Neural cell (in vitro differentiated cells): ENCODE measurements at regions not wholly inside any gene's neighbourhood (a gene's known extent, or its start where the extent isn't known, plus 50 kb on each side); places are given as distances from the start of the nearest gene placed in this dataset.

Source experiments
- H2AFZ ChIP-seq: fragments of 200-600, 300-800 bp; sonication (generic), shearing (Covaris generic); 2 replicates; pipeline ENCODE4 v1.6.0; 2014; ENCODE audit warnings: low read depth, mild to moderate bottlenecking, antibody characterized with exemption, low read length, moderate library complexity
- H3F3A ChIP-seq: fragments of 200-600 bp; shearing (Covaris generic); 2 replicates; pipeline ENCODE4 v1.6.1; 2016; ENCODE audit warnings: mild to moderate bottlenecking, moderate library complexity, mixed read lengths, antibody characterized with exemption, low read length; ENCODE audit not compliant: insufficient read depth, poor library complexity, severe bottlenecking
- H3K27ac ChIP-seq: fragments of 200-600, 300-800 bp; sonication (generic), shearing (Covaris generic); 2 replicates; pipeline ENCODE4 v1.5.1; 2014; ENCODE audit warnings: mild to moderate bottlenecking, low read length, moderate library complexity
- H3K27me3 ChIP-seq: fragments of 300-800, 200-600 bp; sonication (generic), shearing (Covaris generic); 2 replicates; pipeline ENCODE4 v1.6.0; 2014; ENCODE audit warnings: mild to moderate bottlenecking, low read depth, low read length, moderate library complexity; ENCODE audit not compliant: insufficient read depth
- H3K36me3 ChIP-seq: fragments of 300-800, 200-600 bp; sonication (generic), shearing (Covaris generic); 2 replicates; pipeline ENCODE4 v1.5.1; 2014; ENCODE audit warnings: mild to moderate bottlenecking, antibody characterized with exemption, low read length, moderate library complexity; ENCODE audit not compliant: insufficient read depth
- H3K4me2 ChIP-seq: fragments of 300-800, 200-600 bp; sonication (generic), shearing (Covaris generic); 2 replicates; pipeline ENCODE4 v1.6.0; 2014; ENCODE audit warnings: mild to moderate bottlenecking, low read length
- H3K4me3 ChIP-seq: fragments of 300-800, 200-600 bp; sonication (generic), shearing (Covaris generic); 2 replicates; pipeline ENCODE4 v1.5.1; 2014; ENCODE audit warnings: mild to moderate bottlenecking, low read length, moderate library complexity
- H3K79me2 ChIP-seq: fragments of 200-600 bp; shearing (Covaris generic); replicated peaks from 2 replicates; pipeline ENCODE4 v1.6.0; 2014; ENCODE audit warnings: mild to moderate bottlenecking, low read length, moderate library complexity; ENCODE audit not compliant: insufficient read depth
- H3K9ac ChIP-seq: fragments of 300-800, 200-600 bp; sonication (generic), shearing (Covaris generic); 2 replicates; pipeline ENCODE4 v1.6.1; 2016; ENCODE audit warnings: mild to moderate bottlenecking, low read length, mixed read lengths
- H3K9me2 ChIP-seq: fragments of 200-600 bp; shearing (Covaris generic); 2 replicates; pipeline ENCODE4 v1.6.1; 2016; ENCODE audit warnings: mild to moderate bottlenecking, low read length, mixed read lengths; ENCODE audit not compliant: insufficient read depth
- H3K9me3 ChIP-seq: fragments of 200-600, 300-800 bp; sonication (generic), shearing (Covaris generic); 2 replicates; pipeline ENCODE4 v1.6.1; 2016; ENCODE audit warnings: mild to moderate bottlenecking, mixed run types, low read length, moderate library complexity, mixed read lengths
- H4K20me1 ChIP-seq: fragments of 200-600 bp; shearing (Covaris generic); 2 replicates; pipeline ENCODE4 v1.6.1; 2016; ENCODE audit warnings: mild to moderate bottlenecking, mixed run types; ENCODE audit not compliant: insufficient read depth
- EP300 ChIP-seq: fragments of 450-650 bp; conservative IDR thresholded peaks from 2 replicates; pipeline ENCODE4 v1.6.1; 2014; ENCODE audit warnings: antibody characterized with exemption, mild to moderate bottlenecking, moderate library complexity; ENCODE audit not compliant: poor library complexity, severe bottlenecking
- EZH2 ChIP-seq: fragments of 200-600, 300-800 bp; shearing (Covaris generic), sonication (generic); IDR thresholded peaks from 2 replicates; pipeline ENCODE4 v1.6.1; 2014; ENCODE audit warnings: antibody characterized with exemption, low read length, borderline replicate concordance, mild to moderate bottlenecking; ENCODE audit not compliant: insufficient read depth, poor library complexity, severe bottlenecking
- MXI1 ChIP-seq: fragments of 450-650 bp; conservative IDR thresholded peaks from 2 replicates; pipeline ENCODE4 v1.6.1; 2014; ENCODE audit warnings: antibody characterized with exemption, mild to moderate bottlenecking; ENCODE audit not compliant: poor library complexity, severe bottlenecking
- POLR2AphosphoS5 ChIP-seq: IDR thresholded peaks from 2 replicates; pipeline ENCODE4 v1.6.1; 2012
- RAD21 ChIP-seq: fragments of 450-650 bp; conservative IDR thresholded peaks from 2 replicates; pipeline ENCODE4 v1.6.1; 2014; ENCODE audit warnings: antibody characterized with exemption, mild to moderate bottlenecking, moderate library complexity
- SMC3 ChIP-seq: fragments of 450-650 bp; conservative IDR thresholded peaks from 2 replicates; pipeline ENCODE4 v1.6.1; 2014; ENCODE audit warnings: antibody characterized with exemption, mild to moderate bottlenecking, moderate library complexity; ENCODE audit not compliant: poor library complexity
- TAF1 ChIP-seq: IDR thresholded peaks from 2 replicates; pipeline ENCODE4 v1.6.1; 2012; ENCODE audit warnings: low read depth
- TF ChIP-seq, protein P1 (sequence below): fragments of 450-650 bp; IDR thresholded peaks from 2 replicates; pipeline ENCODE4 v1.5.1; 2014; ENCODE audit warnings: antibody characterized with exemption, mild to moderate bottlenecking, moderate library complexity; ENCODE audit not compliant: poor library complexity, severe bottlenecking
- TF ChIP-seq, protein P2 (sequence below): IDR thresholded peaks from 2 replicates; pipeline ENCODE4 v1.6.1; 2012; ENCODE audit warnings: borderline replicate concordance

DNA sequence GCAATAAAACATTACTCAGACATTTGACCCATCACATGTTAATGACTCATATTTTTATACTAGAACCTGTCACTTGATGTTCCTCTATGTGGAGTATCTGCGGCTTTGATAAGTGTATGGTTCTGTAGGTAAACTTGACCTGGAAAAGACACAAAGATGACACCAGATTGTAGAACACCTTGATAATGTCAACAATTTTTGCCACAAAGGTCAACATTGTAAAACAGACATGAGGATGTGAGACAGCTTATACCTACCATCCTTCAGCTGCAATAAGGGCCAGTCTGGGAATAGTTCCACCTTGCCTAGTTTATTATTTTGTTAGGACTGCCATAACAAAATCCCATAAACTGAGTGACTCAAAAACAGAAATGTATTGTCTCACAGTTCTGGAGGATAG, 202.4 kb downstream of the LMBRD1 start:
- no peaks in the 10 kb centered on the region for H3K27me3 ChIP-seq
- H3K36me3 ChIP-seq = no peaks in the 10 kb centered on the region
- no peak overlapping the region for H3K4me3 ChIP-seq
- no peak overlapping the region for H3K9ac ChIP-seq
- H3F3A ChIP-seq = no peaks in the 10 kb centered on the region
- H3K9me3 ChIP-seq = no peaks in the 10 kb centered on the region
- H3K4me2 ChIP-seq = no peak overlapping the region
- TF ChIP-seq EZH2 (no peak), SMC3 (no peak), RAD21 (no peak), POLR2AphosphoS5 (no peak), MXI1 (no peak), TAF1 (no peak), EP300 (no peak)
- TF ChIP-seq, protein P1, sequence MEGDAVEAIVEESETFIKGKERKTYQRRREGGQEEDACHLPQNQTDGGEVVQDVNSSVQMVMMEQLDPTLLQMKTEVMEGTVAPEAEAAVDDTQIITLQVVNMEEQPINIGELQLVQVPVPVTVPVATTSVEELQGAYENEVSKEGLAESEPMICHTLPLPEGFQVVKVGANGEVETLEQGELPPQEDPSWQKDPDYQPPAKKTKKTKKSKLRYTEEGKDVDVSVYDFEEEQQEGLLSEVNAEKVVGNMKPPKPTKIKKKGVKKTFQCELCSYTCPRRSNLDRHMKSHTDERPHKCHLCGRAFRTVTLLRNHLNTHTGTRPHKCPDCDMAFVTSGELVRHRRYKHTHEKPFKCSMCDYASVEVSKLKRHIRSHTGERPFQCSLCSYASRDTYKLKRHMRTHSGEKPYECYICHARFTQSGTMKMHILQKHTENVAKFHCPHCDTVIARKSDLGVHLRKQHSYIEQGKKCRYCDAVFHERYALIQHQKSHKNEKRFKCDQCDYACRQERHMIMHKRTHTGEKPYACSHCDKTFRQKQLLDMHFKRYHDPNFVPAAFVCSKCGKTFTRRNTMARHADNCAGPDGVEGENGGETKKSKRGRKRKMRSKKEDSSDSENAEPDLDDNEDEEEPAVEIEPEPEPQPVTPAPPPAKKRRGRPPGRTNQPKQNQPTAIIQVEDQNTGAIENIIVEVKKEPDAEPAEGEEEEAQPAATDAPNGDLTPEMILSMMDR = no peak
- TF ChIP-seq, protein P2, sequence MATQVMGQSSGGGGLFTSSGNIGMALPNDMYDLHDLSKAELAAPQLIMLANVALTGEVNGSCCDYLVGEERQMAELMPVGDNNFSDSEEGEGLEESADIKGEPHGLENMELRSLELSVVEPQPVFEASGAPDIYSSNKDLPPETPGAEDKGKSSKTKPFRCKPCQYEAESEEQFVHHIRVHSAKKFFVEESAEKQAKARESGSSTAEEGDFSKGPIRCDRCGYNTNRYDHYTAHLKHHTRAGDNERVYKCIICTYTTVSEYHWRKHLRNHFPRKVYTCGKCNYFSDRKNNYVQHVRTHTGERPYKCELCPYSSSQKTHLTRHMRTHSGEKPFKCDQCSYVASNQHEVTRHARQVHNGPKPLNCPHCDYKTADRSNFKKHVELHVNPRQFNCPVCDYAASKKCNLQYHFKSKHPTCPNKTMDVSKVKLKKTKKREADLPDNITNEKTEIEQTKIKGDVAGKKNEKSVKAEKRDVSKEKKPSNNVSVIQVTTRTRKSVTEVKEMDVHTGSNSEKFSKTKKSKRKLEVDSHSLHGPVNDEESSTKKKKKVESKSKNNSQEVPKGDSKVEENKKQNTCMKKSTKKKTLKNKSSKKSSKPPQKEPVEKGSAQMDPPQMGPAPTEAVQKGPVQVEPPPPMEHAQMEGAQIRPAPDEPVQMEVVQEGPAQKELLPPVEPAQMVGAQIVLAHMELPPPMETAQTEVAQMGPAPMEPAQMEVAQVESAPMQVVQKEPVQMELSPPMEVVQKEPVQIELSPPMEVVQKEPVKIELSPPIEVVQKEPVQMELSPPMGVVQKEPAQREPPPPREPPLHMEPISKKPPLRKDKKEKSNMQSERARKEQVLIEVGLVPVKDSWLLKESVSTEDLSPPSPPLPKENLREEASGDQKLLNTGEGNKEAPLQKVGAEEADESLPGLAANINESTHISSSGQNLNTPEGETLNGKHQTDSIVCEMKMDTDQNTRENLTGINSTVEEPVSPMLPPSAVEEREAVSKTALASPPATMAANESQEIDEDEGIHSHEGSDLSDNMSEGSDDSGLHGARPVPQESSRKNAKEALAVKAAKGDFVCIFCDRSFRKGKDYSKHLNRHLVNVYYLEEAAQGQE = no peak
- no peaks in the 10 kb centered on the region for H4K20me1 ChIP-seq
- no peaks in the 10 kb centered on the region for H3K79me2 ChIP-seq
- H3K9me2 ChIP-seq = no peaks in the 10 kb centered on the region
- no peak overlapping the region for H3K27ac ChIP-seq
- no peak overlapping the region for H2AFZ ChIP-seq

DNA sequence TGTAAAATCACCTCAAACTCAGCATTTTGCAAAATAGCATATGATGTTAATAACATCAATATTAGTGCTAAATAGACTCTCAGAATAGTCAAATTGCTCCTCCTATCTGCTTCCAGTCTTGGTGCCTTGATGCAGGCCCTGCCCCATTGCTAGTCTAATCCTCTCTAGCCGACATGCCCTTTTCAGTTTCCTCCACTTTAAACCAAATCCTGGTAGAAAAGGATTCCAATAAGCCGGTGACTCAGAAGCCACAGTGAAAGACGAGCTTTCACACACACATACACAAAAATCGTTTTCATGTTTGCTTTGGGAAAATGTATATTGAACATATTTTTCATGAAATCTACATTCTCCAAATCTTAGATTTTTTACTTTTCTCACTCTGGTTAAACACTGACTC, 203.1 kb downstream of the LMBRD1 start:
- H3K36me3 ChIP-seq = no peaks in the 10 kb centered on the region
- H3K27ac ChIP-seq = no peak overlapping the region
- H3K4me2 ChIP-seq = no peak overlapping the region
- H2AFZ ChIP-seq = no peak overlapping the region
- H3K9ac ChIP-seq = no peak overlapping the region
- H3F3A ChIP-seq = no peaks in the 10 kb centered on the region
- no peak overlapping the region for H3K4me3 ChIP-seq
- no peaks in the 10 kb centered on the region for H3K9me2 ChIP-seq
- H4K20me1 ChIP-seq = no peaks in the 10 kb centered on the region
- no peak for TF ChIP-seq RAD21
- TF ChIP-seq POLR2AphosphoS5 = no peak
- TF ChIP-seq, protein P1 = no peak
- no peak for TF ChIP-seq EZH2
- no peak for TF ChIP-seq SMC3
- TF ChIP-seq TAF1 = no peak
- no peak for TF ChIP-seq EP300
- TF ChIP-seq, protein P2 = no peak
- no peak for TF ChIP-seq MXI1
- H3K27me3 ChIP-seq = no peaks in the 10 kb centered on the region
- no peaks in the 10 kb centered on the region for H3K79me2 ChIP-seq
- no peaks in the 10 kb centered on the region for H3K9me3 ChIP-seq
